ENCODE measurements at regions not wholly inside any gene's neighbourhood (a gene's known extent, or its start where the extent isn't known, plus 50 kb on each side); places are given as distances from the start of the nearest gene placed in this dataset.
A peak's percentile ranks its signal among the peaks of the same experiment; 100 is the strongest.
"Not testable (repeated sequence)": the region's sequence is repeated elsewhere in the genome, so short reads cannot be mapped to it uniquely, and the experiment has no call there.

GRCh38 chr12:107377596-107378385, 284.4 kb upstream of the CRY1 start:
- DNase-seq, result no peak

- no peak for DNase-seq
Observed at GRCh38 chr12:107378609-107379008, 285.3 kb upstream of the CRY1 start.

- not testable (repeated sequence) for DNase-seq
Observed at GRCh38 chr12:107379142-107379851, 285.9 kb upstream of the CRY1 start.

- peak; percentile 94 for DNase-seq
Observed at GRCh38 chr12:107379852-107380567, 286.7 kb upstream of the CRY1 start.

GRCh38 chr12:107384645-107385044, 291.3 kb upstream of the CRY1 start:
- no peak for DNase-seq

GRCh38 chr12:107385509-107385908, 292.2 kb upstream of the CRY1 start:
- DNase-seq, result no peak

- no peak for DNase-seq
Observed at GRCh38 chr12:107386569-107386968, 293.2 kb upstream of the CRY1 start.

GRCh38 chr12:107388263-107388662, 294.9 kb upstream of the CRY1 start:
- no peak for DNase-seq

GRCh38 chr12:107390414-107390813, 295.2 kb upstream of the PWP1 start:
- DNase-seq, result no peak

GRCh38 chr12:107393043-107393717, 292.4 kb upstream of the PWP1 start:
- DNase-seq, result no peak

- no peak for DNase-seq
Observed at GRCh38 chr12:107394693-107395092, 290.9 kb upstream of the PWP1 start.

GRCh38 chr12:107395817-107396216, 289.8 kb upstream of the PWP1 start:
- no peak for DNase-seq

GRCh38 chr12:107396991-107397390, 288.6 kb upstream of the PWP1 start:
- no peak for DNase-seq

- no peak for DNase-seq
Observed at GRCh38 chr12:107397890-107398500, 287.6 kb upstream of the PWP1 start.

- DNase-seq, result no peak
Observed at GRCh38 chr12:107399046-107399445, 286.6 kb upstream of the PWP1 start.

- peak; percentile 47 for DNase-seq
Observed at GRCh38 chr12:107400686-107401447, 284.7 kb upstream of the PWP1 start.

GRCh38 chr12:107402041-107403022, 283.3 kb upstream of the PWP1 start:
- peak; percentile 44 for DNase-seq

GRCh38 chr12:107404981-107405380, 280.6 kb upstream of the PWP1 start:
- peak; percentile 23 for DNase-seq

GRCh38 chr12:107405436-107405835, 280.2 kb upstream of the PWP1 start:
- no peak for DNase-seq

GRCh38 chr12:107406932-107407331, 278.7 kb upstream of the PWP1 start:
- DNase-seq, result no peak
